Spinal cord (tissue), 9 donors: ENCODE measurements at regions not wholly inside any gene's neighbourhood (a gene's known extent, or its start where the extent isn't known, plus 50 kb on each side); places are given as distances from the start of the nearest gene placed in this dataset.

Experiments
- DNase-seq, 6 donors: peaks; one replicate each; pipeline versions ENCODE4 v3.0.0 to v3.0.0-alpha.2; 2013 to 2015; ENCODE audit warnings: low spot score in 6 of 6, low read depth in 4 of 6
- H3K27ac ChIP-seq: one replicate; pipeline ENCODE4 v1.5.1; 2013; ENCODE audit warnings: low read depth, low read length, control low read depth
- H3K27me3 ChIP-seq: one replicate; pipeline ENCODE4 v1.6.1; 2013; ENCODE audit warnings: low read length; ENCODE audit not compliant: control insufficient read depth, insufficient read depth
- H3K36me3 ChIP-seq: one replicate; pipeline ENCODE4 v1.6.1; 2013; ENCODE audit warnings: low read length; ENCODE audit not compliant: control insufficient read depth, insufficient read depth
- H3K4me1 ChIP-seq: one replicate; pipeline ENCODE4 v1.6.1; 2013; ENCODE audit warnings: low read length; ENCODE audit not compliant: control insufficient read depth, insufficient read depth
- H3K4me3 ChIP-seq: one replicate; pipeline ENCODE4 v1.5.1; 2013; ENCODE audit warnings: low read depth, low read length, control low read depth
- H3K9me3 ChIP-seq: one replicate; pipeline ENCODE4 v1.6.1; 2013; ENCODE audit warnings: low read length; ENCODE audit not compliant: control insufficient read depth, insufficient read depth
- WGBS: methylation state at CpG from one replicate; pipeline ENCODE4 v1.1.5; 2013; ENCODE audit warnings: missing lambda C conversion rate; ENCODE audit not compliant: insufficient coverage; 5-methylcytosine and 5-hydroxymethylcytosine counted together
- donor health status: healthy.

DNA sequence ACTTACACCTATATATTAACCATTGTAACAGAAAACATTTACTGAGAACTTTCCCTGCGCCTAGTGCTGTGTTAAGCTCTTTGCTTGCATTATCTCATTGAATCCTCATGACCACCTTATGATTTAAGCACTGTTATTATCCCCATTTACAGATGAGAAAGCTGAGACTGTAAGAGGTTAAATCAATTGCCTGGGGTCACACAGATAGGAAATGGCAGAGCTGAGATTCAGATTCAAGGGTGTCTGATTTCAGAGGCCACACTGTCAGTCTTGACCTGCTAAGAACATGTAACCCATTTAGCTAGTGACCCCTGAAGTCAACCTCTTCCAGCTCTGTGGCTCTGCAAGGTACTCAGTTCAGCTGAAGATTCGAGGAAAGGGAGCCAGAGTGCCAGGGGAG lies 143.9 kb downstream of the TLE3 start:
- 79% methylated on average over 1 of the region's 2 CpGs for WGBS
- no peak for DNase-seq
- Histone ChIP-seq H3K27ac (no peak overlapping the region), H3K9me3 (no peaks in the 10 kb centered on the region), H3K4me1 (no peaks in the 10 kb centered on the region), H3K27me3 (no peaks in the 10 kb centered on the region), H3K36me3 (no peaks in the 10 kb centered on the region), H3K4me3 (no peak overlapping the region)

DNA sequence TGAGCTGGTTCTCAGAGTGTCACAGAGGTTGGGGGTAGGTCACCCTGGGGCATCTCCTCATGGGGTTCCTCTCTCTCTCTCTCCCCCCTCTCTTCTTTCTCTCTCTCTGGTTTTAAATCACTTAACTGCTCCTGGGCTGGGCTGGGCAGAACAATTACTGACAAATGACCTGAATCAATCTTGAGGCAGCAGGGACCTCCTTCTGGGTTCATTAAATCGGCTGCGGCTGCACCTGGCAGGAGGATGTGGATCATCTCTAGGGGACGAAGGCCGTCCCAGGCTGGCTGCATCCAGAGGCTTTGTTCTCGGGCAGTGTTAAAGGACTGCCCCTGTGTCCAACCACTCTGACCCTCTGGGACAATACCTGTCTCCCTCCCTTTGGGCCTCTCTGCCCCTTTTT lies 143.1 kb downstream of the TLE3 start:
- Histone ChIP-seq H3K27me3 (no peaks in the 10 kb centered on the region), H3K4me1 (no peaks in the 10 kb centered on the region), H3K36me3 (no peaks in the 10 kb centered on the region), H3K9me3 (no peaks in the 10 kb centered on the region), H3K27ac (no peak overlapping the region), H3K4me3 (no peak overlapping the region)
- peak in 1 of 6 donors; percentile 52 for DNase-seq
- WGBS = 35% methylated on average over 5 of the region's 5 CpGs

DNA sequence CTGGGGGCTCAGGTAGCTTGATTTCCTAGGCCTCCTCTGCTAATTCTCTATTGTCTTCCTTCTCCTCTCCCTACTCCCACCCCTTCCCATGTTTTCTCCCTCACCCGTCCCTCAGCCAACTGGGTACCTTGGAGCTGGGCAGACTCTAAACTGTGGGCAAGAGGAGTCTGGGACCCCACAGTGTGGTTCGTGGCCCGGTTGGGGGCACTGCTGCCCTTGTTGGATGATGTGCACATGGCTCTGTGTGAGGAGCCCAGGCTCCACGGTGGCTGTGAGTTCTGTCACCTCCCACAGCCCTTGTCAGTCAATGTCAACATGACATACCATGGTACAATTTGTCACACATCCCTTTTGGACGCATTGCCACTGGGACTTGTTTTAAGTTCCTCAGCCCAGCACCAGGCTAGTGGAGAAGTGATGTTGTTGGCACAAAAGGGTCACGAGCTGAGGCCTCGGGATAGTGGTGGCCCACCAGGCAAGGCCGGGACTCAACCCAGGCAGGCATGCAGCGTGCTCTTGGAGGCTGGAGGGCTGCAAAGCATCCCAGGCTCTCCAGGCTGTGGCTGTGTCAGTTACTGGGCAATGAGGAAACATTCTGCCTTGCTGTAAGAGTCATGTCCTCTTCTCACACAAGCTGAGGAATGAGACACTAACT lies 142.3 kb downstream of the TLE3 start:
- Histone ChIP-seq H3K9me3 (no peaks in the 10 kb centered on the region), H3K4me1 (no peaks in the 10 kb centered on the region), H3K36me3 (no peaks in the 10 kb centered on the region), H3K4me3 (no peak overlapping the region), H3K27me3 (no peaks in the 10 kb centered on the region), H3K27ac (no peak overlapping the region)
- 85% methylated on average over 8 of the region's 9 CpGs for WGBS
- DNase-seq = no peak

DNA sequence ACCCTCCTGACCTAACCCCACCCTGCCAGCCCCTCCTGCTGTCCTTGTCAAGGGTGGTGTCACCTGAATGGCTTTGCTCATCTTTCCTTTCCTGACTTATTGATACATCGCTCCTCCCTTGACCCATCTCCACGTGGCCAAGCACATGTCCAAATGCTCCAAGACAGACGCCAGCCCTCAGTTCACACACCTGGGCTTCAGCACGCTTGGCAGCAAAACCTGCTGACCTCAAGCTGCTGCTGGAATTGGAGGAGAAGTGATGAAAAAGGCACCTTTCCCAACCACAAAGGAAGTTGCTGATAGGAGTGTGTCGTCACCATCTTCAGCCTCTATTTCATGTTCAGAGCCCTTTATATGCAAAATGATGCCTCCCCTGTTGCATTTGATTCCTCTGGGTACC lies 141.3 kb downstream of the TLE3 start:
- no peaks in the 10 kb centered on the region for H3K4me1 ChIP-seq
- H3K27me3 ChIP-seq = no peaks in the 10 kb centered on the region
- H3K27ac ChIP-seq = no peak overlapping the region
- H3K9me3 ChIP-seq = no peaks in the 10 kb centered on the region
- H3K4me3 ChIP-seq = no peak overlapping the region
- no peaks in the 10 kb centered on the region for H3K36me3 ChIP-seq
- DNase-seq = no peak
- 100% methylated on average over 1 of the region's 5 CpGs for WGBS

DNA sequence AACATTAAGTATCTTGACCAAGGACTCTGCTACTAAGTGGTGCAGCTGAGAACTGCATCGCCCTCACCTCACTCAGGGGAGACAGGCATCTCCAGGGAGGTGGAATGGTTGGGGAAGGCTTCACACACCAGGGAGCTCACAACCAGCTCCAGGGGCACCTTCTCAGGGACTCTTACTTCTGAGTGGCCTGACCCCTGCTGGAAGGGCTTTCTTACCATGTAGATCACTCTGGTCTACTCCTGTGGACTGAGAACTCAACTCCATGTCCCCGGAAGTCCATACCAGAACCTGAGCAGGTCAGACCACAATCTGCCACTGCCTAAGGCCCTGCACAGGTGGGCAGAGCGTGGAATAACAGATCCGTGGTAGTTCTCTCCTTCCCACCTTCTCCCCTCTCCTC lies 140.5 kb downstream of the TLE3 start:
- DNase-seq = no peak
- Histone ChIP-seq H3K27me3 (no peaks in the 10 kb centered on the region), H3K36me3 (no peaks in the 10 kb centered on the region), H3K4me1 (no peaks in the 10 kb centered on the region), H3K4me3 (no peak overlapping the region), H3K9me3 (no peaks in the 10 kb centered on the region), H3K27ac (no peak overlapping the region)
- WGBS = 100% methylated on average over 3 of the region's 4 CpGs

DNA sequence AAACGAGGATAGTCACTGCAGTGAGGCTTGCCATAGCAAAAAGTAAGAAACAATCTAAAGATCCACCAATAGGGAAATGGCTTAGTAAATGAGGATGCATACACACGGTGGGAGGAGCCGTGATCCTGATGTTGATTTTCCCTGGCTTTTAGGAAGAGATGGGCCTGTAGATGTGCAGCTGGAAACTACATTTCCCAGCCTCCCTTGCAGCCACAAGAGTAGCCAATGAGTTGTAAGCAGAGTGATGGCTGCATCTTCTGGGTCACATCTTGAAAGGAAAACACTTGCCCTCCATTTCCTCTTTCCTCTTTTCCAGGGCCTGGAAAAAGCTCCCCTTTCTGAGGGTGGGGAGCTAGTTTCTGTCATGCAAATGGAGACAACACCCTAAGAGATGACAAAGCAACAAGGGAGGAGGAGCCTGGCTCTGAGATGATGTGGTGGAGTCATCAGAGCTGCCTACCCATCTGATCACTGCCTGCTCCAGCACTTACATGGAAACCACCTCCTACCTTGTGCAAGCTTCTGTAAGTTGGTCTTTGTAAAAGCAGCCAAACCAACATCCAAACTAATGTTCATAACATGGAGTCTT lies 139.1 kb downstream of the TLE3 start:
- H3K27ac ChIP-seq = no peak overlapping the region
- no CpG with 5 or more reads among the region's 3 CpGs for WGBS
- no peaks in the 10 kb centered on the region for H3K27me3 ChIP-seq
- no peaks in the 10 kb centered on the region for H3K4me1 ChIP-seq
- H3K4me3 ChIP-seq = no peak overlapping the region
- H3K9me3 ChIP-seq = no peaks in the 10 kb centered on the region
- DNase-seq = peak in 1 of 6 donors; percentile 74
- H3K36me3 ChIP-seq = no peaks in the 10 kb centered on the region

DNA sequence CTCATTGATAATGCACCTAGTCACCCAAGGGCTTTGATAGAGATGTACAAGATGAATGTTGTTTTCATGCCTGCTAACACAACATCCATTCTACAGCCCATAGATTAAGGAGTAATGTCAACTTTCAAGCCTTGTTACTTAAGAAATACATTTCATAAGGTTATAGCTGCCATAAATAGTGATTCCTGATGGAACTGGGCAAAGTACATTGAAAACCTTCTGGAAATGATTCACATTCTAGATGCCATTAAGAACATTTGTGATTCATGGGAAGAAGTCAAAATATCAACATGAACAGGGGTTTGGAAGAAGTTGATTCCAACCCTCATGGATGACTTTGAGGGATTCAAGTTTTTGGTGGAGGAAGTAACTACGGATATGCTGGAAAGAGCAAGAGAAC lies 135.2 kb downstream of the TLE3 start:
- Histone ChIP-seq H3K4me3 (no peak overlapping the region), H3K9me3 (no peaks in the 10 kb centered on the region), H3K27me3 (no peaks in the 10 kb centered on the region), H3K4me1 (no peaks in the 10 kb centered on the region), H3K36me3 (no peaks in the 10 kb centered on the region), H3K27ac (no peak overlapping the region)
- DNase-seq = no peak
- 83% methylated on average over 1 of the region's 1 CpG for WGBS

DNA sequence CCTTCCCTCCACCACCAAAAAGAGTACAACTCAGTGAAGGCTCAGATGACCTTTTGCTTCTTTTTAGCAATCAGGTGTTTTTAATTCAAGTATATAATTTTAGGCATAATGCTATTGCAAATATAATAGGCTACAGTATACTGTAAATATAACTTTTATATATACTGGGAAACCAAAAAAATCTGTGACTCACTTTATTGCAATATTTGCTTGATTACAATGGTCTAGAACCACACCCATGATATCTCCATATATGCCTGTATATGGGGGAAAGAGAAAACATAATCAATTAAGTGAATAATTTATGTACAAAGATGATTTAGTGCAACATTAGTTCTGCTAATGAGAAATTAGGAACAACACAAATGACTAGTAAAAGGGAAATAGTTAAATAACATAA lies 134.3 kb downstream of the TLE3 start:
- no peaks in the 10 kb centered on the region for H3K27me3 ChIP-seq
- no peaks in the 10 kb centered on the region for H3K36me3 ChIP-seq
- no peaks in the 10 kb centered on the region for H3K4me1 ChIP-seq

DNA sequence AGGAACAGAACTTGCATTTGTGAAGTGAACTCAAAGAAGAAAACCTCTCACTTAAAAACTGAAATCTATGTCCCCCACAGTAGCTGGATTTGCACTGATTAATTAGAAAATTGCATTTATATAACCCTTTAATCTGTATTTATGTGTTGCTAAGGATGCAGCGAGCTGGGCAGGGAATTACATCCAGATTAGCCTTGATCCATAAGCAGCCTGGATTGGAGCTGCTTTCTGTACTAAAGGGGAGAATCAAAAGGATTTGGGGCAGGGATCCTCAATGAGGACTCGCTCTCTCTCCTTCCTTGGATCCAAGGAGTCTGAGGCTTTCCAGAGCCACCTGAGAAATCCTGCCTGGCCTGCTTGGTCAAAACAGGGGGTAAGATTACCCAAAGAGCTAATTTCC lies 125.9 kb downstream of the TLE3 start:
- Histone ChIP-seq H3K4me3 (no peak overlapping the region), H3K4me1 (no peaks in the 10 kb centered on the region), H3K27ac (no peak overlapping the region), H3K27me3 (peaks cover 2% of the 10 kb centered on the region), H3K36me3 (no peaks in the 10 kb centered on the region), H3K9me3 (no peaks in the 10 kb centered on the region)
- DNase-seq = no peak
- 94% methylated on average over 2 of the region's 2 CpGs for WGBS

More for the DNA sequence above, 134.3 kb downstream of the TLE3 start:
- Histone ChIP-seq H3K4me3 (no peak overlapping the region), H3K9me3 (no peaks in the 10 kb centered on the region), H3K27ac (no peak overlapping the region)
- no peak for DNase-seq

DNA sequence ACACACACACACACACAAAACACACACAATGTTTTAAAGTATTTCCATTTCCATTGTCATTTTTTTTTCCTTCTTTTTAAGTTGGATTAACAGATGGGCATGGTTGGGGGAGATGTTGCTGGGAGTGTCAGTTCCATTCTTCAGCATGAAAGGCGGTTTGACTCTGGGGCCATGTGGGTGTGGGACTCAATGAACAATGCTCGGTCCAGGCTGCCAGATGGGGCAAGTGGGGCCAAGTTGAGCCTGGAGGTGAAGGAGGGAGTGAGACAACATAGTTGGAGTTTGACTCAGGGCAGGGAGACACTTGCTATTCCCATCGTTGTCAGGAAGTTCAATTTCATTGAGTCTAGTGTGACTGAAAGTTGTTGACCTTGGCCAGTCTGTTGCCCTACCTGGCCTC lies 125.3 kb downstream of the TLE3 start:
- DNase-seq = no peak
- H3K4me1 ChIP-seq = no peaks in the 10 kb centered on the region
- no peak overlapping the region for H3K27ac ChIP-seq
- H3K36me3 ChIP-seq = no peaks in the 10 kb centered on the region
- peaks cover 2% of the 10 kb centered on the region for H3K27me3 ChIP-seq
- WGBS = 73% methylated on average over 3 of the region's 3 CpGs
- no peaks in the 10 kb centered on the region for H3K9me3 ChIP-seq
- H3K4me3 ChIP-seq = no peak overlapping the region
